Activated CD4-positive, alpha-beta T cell treated with anti-CD3 and anti-CD28 coated beads, Interleukin-2, amount 50 U/mL, for 16 hours (primary cell): ENCODE measurements at regions not wholly inside any gene's neighbourhood (a gene's known extent, or its start where the extent isn't known, plus 50 kb on each side); places are given as distances from the start of the nearest gene placed in this dataset.

Source experiments
- DNase-seq: peaks from one replicate; pipeline ENCODE4 v3.0.0-alpha.2; 2020

GRCh38 chr2:152961351-152961750 lies 242.9 kb downstream of the ARL6IP6 start:
- DNase-seq: no peak

- DNase-seq: no peak
Measured at GRCh38 chr2:152950126-152950525, 231.7 kb downstream of the ARL6IP6 start.

DNA sequence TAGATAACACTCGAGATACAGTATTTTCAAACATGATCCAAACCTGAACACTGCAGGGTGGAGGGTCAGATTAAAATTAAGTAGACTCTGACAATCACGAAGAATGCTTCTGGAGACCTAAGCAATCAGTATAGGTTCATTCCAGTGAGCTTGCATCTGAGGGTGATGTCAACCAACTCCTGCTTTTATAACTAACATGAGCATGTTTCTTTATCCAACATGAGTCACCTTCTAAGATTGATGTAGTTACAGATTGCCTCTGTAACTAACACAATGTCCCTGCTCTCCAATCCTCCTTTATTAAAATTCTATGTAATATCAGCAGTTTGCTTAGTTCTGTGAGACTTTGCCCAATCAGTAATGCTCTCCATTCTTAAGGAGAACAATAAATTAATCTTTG lies 225.7 kb downstream of the ARL6IP6 start:
- no peak for DNase-seq

- no peak for DNase-seq
Measured at GRCh38 chr2:152942940-152943440, 224.6 kb downstream of the ARL6IP6 start.

GRCh38 chr2:152930501-152930900 lies 212.1 kb downstream of the ARL6IP6 start:
- no peak for DNase-seq

DNA sequence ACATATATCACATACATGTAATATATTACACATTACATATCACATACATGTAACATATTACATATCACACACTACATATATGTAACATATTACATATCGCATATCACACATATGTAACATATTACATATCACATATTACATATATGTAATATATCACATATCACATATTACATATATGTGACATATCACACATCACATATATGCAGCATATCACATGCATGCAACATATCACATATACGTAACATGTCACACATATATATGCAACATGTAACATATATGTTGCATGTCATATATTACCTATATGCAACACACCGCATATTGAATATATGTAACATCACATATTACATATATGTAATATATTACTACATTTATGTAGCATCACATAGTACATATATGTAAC lies 211.2 kb downstream of the ARL6IP6 start:
- no peak for DNase-seq

DNA sequence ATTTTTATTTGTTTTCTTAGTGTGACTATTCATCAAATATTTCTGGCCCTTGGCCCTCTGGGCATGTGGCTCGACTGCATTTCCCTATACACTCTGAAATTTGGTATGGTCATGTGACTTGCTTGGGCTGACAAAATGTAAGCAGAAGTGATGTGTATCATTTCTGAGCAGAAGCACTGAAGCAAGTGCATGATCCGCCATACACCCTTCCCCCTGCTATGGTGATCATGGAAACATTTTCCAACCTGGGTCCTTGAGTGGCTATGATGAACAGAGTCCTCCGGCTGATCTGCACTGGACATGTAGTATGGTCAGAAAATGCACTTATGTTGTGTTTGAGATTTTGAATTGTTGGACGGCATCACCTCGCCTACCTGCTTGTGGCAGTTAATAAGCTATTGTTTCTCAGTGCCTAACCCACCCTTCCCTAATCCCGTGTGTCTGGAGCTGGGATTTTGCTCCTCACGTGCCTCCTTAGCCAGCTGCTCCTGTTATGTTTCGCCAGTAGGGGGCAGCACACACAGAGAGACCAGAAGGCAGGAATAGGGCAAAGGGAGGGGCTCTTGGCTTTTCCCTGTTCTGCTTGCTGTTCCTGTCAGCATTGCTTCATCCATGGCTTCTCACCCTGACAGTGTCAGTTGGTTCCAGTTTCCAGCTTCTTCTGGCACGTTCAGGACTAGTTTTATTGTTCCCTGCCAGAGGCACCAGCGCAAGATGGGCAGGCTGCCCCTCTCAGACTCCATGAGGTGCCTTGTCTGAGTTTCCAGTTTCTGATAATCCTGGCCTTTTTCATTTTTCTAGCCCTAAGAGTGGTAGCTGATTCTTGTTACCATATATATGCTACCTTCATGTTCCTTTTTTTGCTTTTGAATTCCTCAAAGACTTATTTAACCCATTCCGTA lies 207.4 kb downstream of the ARL6IP6 start:
- DNase-seq: peak; percentile 60

GRCh38 chr2:152924722-152925121 lies 206.3 kb downstream of the ARL6IP6 start:
- no peak for DNase-seq

DNA sequence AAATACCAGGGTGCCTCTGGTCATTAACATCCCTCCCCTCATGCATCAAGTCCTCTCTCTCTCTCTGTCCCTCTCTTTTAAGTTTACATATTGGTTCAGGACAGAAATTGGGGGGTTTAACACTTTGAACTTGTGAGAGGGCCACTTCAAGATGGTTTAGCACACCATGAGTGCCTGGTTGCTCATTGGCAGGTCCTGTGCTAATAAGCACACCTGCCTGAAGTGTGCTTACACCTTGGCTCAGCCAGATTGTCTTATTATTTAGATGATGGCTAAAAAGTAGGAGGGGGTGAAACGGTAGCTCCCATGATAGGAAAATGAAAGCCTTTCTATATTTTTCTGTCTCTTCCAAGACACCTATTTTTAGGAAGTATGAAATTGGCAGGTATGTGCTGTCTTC lies 205.8 kb downstream of the ARL6IP6 start:
- DNase-seq: no peak

DNA sequence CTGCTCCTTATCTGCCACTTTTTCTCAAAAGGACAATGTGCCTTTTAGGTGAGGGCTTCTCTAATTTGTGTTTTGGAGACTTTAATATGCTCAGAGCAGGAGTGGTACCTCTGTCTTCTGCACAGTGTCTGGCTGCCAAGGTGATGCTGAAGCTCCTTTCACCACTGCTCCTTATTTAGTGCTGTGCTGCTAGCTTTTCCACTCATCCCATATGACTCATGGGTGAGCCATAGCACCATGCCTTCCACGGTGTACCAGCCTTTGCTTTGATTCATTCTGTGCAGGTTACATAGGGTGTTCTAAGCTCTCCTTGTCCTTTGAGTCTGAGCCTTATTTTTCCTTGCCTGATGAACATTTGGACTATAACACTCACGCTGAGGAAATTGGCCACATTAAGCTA lies 202.4 kb downstream of the ARL6IP6 start:
- DNase-seq: no peak

GRCh38 chr2:152910970-152911369 lies 192.6 kb downstream of the ARL6IP6 start:
- DNase-seq: no peak

- DNase-seq: no peak
Measured at GRCh38 chr2:152907046-152907445, 188.6 kb downstream of the ARL6IP6 start.

DNA sequence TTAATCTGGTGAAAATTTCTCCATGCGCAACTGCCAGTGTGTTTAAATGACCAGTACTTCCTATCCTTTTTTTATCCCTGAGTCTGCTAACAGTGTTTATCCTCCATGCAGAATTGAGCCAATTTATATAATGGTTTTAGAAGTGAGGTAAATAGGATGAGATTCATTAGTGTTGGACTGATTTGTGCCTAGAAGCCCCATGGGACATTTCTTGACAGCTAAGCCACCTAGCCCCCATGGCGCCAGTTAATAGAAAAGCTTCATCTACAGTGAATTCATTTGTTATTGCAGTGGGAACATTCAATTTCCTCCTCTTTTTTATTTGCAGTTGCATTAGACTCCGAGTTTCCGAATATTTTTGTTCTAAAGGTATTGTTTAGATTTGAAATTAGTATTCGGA lies 175.6 kb downstream of the ARL6IP6 start:
- DNase-seq: no peak

DNA sequence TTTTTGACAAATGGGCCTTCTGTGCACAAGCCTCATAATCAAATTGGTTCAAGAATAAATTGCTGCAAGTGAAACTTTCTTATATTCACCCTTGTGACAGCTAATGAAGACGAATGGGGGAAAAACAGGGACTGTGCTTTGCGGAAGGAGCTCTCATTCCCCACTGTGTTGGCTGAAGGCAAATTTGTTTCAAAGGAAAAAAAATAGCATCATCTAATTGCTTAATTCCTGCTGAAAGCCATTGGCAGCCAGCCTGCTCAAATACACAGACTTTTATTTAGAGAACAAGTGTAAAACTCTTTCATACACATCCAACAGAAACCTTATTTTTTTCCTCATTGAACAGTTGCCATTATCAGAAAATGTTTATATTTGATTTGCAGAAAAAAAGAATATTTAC lies 172.3 kb downstream of the ARL6IP6 start:
- DNase-seq: no peak

DNA sequence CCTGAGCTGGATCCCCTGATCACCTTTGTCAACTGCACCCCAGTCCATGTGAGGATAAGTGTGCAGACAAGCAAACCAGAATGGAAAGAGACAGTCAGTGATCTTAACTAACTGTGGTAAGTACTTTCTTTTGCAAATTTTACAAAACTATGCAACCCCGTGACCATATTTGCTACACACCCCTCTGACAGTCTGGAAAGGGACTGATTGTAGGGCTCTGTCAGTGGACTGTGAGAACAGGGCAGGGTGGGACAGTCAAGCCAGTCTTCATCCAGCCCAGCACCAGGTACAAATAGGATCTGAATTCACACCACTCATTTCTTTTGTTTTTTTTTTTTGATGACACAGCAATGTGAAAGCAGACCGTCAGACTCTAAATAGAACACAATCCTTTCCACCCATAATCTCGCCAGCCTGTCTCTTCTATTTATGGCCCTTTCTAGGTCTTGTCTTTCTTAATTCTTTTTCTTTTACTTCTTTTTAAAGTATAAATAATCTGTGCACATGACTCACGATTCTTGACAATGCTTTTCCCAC lies 165.6 kb downstream of the ARL6IP6 start:
- DNase-seq: no peak

DNA sequence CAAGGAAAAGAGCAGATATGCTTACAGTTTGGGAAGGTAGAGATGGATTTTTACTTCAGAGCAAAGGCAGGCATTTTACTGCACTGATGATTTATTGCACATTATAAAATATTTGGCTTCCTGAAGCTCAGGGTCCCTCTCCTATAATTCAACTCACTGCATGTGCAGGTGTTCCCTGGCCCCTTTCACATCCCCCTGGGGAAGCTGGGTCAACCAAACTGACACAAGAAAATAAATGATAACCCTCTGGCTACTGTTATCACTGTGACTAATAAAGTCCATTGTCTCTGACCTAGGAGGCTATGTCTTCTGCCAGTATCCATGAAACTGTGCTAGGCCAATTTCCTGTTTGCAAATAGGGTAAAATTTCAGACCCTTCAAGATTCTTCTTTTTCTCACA lies 163.1 kb downstream of the ARL6IP6 start:
- DNase-seq: no peak

- DNase-seq: no peak
Measured at GRCh38 chr2:152879275-152879674, 160.9 kb downstream of the ARL6IP6 start.

DNA sequence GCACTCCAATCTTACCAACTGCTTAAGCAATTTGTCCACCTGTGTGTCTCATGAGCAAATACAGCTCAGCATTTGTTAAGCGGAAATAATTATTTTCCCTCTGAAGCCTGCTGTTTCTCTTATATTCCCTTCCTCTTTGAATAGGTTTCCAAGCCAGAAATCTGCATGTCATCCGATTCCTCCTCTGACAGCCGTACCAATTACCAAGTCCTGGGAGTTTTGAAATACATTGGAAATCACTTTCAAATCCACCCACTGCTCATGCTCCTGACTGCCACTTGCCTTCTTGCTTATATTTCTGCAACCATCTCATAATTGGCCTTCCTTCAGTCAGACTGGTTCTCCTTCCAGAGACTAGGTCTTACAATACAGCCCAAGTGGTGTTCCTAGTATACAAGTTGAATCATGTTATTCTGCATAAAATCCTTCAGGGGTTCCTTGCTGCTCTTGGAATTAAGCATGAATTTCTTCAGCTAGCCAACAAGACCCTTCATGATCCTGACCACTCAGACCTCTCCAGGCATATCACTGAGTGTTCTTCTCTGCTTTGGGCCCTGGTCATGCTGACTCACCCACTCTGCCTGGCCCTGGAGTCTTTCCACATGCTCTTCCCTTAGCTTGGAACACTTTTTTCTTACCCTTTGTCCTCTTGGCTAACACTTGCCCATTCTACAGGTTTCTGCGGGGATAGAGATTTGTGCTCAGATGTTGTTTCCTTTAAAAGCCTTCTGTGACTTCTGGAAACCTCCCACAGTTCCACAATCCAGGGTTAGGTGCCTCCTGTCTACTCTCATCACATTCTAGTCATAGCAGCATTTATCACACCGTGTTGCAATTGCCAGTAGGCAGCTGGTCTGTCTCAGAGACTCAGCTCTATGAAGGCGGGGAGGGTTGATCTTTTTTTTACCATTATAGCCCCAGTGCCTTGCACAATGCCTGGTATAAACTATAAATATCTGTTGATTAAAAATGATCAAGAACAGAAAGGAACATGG lies 157.6 kb downstream of the ARL6IP6 start:
- no peak for DNase-seq

GRCh38 chr2:152874955-152875354 lies 156.5 kb downstream of the ARL6IP6 start:
- DNase-seq: no peak

DNA sequence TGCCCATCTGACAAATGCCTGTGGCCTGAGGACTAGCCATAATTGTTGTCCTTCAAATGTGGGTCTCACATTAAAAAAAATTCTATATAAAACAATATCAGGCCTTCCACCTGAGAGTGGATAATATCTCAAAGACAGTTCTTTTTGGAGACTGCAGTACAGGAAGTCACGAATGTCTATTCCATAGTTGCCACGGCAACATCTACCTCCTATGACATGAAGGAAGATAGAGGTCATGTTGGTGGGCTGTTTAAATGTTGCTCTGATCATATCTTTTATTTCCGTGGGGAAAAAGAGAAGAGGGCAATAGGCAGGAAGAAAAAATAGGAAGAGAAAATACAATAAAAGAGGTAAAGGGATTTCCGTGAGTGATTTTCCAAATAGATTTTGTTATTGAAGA lies 151.8 kb downstream of the ARL6IP6 start:
- no peak for DNase-seq

- no peak for DNase-seq
Measured at GRCh38 chr2:152867397-152867796, 149.0 kb downstream of the ARL6IP6 start.

- DNase-seq: no peak
Measured at GRCh38 chr2:152864601-152865149, 146.3 kb downstream of the ARL6IP6 start.

DNA sequence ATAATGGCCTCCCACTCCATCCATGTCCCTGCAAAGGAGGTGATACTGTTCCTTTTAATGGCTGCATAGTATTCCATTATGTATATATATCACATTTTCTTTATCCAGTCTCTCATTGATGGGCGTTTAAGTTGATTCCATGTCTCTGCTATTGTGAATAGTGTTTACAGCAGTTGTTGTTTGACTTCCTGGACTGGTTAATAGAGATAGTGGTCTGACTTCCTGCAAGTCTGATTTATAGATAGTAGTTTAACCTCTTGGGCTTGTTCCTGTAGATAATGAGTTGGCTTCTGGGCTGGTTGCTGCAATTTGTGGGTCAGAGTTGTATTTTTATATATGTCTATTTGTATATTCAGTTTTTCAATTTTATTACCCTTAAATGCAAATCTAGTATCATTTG lies 145.4 kb downstream of the ARL6IP6 start:
- no peak for DNase-seq
